Right renal pelvis (tissue), 4 donors: ENCODE measurements at regions not wholly inside any gene's neighbourhood (a gene's known extent, or its start where the extent isn't known, plus 50 kb on each side); places are given as distances from the start of the nearest gene placed in this dataset.
"Not testable (repeated sequence)": the region's sequence is repeated elsewhere in the genome, so short reads cannot be mapped to it uniquely, and the experiment has no call there.

ENCODE experiments used
- DNase-seq, 4 donors: peaks; one replicate each; pipeline ENCODE4 v3.0.0-alpha.2; 2013; ENCODE audit warnings: low read depth in 4 of 4, low spot score in 3 of 4, missing footprints in 1 of 4

DNA sequence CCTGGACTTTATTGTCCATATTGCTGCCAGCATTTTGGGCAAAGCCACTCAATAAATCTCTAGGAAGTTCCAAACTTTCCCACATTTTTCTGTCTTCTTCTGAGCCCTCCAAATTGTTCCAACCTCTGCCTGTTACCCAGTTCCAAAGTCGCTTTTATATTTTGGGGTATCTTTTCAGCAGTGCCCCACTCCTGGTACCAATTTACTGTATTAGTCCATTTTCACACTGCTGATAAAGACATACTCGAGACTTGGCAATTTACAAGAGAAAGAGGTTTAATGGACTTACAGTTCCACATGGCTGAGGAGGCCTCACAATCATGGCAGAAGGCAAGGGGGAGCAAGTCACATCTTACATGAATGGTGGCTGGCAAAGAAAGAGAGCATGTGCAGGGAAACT lies 53.4 kb downstream of the AHSP start:
- not testable (repeated sequence) for DNase-seq

DNA sequence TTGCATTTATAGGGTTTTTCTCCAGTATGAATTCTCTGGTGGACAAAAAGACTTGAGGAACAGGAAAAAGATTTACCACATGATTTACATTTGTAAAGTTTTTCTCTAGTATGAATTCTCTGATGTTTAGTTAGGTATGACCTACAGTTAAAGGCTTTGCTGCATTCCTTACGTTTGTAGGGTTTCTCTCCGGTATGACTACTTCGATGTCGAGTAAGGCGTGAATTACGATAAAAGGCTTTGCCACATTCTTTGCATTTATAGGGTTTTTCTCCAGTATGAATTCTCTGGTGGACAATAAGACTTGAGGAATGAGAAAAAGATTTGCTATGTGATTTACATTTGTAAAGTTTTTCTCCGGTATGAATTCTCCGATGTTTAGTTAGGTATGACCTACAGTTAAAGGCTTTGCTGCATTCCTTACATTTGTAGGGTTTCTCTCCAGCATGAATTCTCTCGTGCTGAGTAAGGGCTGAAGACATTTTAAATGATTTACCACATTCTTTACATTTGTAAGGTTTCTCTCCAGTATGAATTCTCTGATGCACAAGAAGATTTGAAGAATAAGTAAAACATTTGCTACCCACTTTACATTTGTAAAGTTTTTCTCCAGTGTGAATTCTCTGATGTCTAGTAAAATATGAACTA lies 74.2 kb downstream of the AHSP start:
- DNase-seq = not testable (repeated sequence)

DNA sequence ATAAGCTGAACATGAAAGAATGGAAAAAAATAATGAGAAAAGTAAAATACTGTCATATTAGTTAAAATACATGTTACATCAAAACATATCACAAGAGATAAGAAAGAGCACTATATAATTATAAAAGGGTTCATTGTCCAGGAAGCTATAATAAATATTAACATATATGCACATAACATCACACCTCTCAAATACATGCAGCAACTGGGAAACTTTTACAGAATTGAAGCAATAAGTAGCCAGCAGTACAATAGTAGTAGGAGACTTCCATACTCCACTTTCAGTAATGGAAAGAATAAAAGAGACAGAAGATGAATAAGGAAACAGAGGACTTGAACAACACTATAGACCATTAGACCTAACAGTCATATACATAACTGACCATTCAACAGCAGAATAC lies 90.4 kb downstream of the AHSP start:
- no peak for DNase-seq

DNA sequence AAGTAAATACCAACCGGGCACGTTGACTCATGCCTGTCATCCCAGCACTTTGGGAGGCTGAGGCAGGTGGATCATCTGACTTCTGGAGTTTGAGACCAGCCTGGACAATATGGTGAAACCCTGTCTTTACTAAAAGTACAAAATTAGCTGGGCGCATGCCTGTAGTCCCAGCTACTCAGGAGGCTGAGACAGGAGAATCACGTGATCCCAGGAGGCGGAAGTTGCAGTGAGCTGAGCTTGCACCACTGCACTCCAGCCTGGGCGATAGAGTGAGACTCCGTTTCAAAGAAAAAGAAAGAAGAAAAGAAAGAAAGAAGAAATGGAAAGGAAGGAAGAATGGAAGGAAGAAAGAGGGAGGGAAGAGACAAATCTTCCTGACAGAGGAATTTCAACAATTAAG lies 108.7 kb downstream of the AHSP start:
- no peak for DNase-seq

DNA sequence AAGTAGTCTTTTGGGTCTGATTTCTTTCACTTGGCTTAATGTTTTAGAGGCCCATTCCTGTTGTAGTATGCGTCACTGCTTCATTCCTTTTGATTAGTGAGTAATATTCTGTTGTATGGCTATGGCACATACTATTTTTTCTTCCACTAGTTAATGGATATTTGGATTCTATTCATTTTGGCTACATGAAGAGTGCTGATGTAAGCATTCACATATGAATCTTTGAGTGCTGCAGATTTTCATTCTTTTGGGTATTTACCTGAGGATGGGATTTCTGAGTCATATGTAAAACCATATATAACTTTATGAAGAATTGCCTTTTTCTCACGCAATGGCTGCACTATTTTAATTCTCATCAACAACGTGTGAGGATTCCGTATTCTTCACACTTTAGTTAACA lies 113.6 kb downstream of the AHSP start:
- DNase-seq = no peak

DNA sequence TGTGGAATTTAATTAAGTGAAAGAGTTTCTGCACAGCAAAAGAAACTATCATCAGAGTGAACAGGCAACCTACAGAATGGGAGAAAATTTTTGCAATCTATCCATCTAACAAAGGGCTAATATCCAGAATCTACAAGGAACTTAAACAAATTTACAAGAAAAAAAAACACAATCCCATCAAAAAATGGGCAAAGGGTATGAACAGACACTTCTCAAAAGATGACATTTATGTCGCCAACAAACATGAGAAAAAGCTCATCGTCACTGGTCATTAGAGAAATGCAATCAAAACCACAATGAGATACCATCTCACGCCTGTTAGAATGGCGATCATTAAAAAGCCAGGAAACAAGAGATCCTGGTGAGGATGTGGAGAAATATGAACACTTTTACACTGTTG lies 128.0 kb downstream of the AHSP start:
- DNase-seq = not testable (repeated sequence)

DNA sequence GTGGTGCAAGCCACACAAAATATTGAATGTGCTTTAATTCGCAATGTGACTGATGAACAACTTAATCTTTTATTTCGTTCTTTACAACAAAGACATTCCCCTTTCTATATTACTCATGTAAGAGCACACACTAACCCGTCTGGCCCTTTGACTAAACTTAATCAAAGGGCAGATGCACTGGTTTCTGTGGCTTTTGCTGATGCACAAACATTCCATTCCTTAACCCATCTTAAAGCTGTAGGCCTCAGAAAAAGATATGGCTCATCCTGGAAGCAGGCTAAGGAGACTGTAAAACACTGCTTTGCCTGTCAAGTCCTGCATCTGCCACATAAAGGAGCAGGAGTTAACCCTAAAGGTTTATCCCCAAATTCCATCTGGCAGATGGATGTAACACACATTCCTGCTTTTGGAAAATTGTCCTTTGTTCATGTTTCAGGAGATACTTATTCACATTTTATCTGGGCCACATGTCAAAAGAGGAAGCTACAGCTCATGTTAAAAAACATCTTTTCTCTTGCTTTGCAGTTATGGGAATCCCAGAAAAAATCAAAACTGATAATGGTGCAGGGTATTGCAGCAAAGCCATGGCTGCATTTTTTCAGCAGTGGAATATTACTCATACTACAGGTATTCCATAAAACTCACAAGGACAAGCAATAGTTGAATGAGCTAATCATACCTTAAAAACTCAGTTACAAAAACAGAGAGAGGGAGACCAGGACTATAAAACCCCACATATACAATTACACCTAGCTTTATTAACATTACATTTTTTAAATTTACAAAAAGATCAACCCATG lies 137.2 kb downstream of the AHSP start:
- DNase-seq = no peak

DNA sequence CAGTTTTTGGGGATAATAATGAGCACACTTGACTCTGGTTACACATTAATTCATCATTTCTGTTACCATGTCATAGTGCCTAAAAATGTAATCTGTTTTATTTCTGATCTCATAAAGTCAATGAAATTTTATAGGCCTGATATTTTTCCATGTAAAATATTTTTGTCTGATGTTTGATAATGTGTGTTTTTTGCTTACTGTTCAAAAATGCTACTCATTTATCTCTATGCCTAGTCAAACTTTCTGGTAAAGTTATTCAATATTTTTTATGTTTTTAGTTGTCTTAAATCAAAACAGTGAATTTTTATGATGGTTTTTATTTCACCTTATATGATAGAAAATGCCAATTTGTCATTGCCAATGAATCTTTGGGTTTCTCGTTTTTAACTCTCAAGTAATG lies 147.0 kb downstream of the AHSP start:
- no peak for DNase-seq

DNA sequence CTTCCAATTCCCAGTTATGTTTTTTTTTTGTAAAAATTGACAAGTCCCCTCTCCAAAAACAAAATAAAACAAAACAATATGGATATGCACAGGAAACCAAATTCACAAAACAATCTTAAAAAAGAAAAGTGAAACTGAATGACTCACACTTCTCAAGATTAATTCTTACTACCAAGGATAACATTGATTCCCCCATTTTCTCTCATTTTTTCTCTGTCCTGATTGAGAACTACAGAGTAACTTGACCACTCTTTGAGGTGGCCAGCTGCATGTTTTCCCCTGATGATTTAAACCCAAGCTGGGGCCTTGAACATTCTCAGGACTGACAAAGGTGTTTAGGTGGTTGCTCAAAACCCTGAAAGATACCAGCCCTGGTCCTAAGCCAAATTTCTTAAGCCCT lies 149.0 kb downstream of the AHSP start:
- DNase-seq = no peak

DNA sequence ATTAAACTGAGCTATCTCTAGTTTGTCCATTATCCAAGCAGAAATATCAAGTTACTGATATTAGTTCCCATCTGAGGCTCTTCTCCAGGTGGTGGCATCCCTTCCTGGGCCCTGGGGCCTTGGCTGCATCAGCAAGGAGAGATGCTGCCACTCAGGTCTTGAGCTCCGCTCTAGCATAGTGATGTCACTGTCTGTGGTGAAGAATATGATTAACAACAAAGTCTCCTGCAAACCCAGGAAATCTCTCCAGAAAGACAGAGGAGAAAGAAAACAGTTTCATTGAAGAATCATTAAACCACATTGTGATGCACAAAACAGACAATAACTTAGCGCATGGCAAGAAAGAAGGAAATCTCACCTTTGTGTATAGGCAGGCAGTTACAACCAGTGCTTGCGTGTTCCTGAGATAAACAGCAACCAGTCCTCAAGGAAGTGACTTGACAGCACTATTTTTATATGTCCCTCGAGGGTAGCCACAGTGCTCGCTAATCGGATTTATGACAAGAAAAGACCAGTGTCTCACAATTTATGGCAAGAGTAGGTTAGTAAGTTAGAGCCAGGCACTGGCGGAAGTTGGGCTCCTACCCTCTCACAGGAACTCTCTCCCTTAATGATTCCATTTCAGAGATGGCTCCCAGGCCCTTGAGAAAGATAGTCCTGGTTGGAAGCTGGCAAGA lies 151.1 kb downstream of the AHSP start:
- no peak for DNase-seq

DNA sequence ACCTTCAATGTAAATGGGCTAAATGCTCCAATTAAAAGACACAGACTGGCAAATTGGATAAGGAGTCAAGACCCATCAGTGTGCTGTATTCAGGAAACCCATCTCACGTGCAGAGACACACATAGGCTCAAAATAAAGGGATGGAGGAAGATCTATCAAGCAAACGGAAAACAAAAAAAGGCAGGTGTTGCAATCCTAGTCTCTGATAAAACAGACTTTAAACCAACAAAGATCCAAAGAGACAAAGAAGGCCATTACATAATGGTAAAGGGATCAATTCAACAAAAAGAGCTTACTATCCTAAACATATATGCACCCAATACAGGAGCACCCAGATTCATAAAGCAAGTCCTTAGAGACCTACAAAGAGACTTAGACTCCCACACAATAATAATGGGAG lies 161.6 kb downstream of the AHSP start:
- not testable (repeated sequence) for DNase-seq

DNA sequence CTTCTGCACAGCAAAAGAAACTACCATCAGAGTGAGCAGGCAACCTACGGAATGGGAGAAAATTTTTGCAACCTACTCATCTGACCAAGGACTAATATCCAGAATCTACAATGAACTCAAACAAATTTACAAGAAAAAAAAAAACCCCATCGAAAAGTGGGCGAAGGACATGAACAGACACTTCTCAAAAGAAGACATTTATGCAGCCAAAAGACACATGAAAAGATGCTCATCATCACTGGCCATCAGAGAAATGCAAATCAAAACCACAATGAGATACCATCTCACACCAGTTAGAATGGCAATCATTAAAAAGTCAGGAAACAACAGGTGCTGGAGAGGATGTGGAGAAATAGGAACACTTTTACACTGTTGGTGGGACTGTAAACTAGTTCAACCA lies 164.6 kb downstream of the AHSP start:
- DNase-seq = not testable (repeated sequence)

DNA sequence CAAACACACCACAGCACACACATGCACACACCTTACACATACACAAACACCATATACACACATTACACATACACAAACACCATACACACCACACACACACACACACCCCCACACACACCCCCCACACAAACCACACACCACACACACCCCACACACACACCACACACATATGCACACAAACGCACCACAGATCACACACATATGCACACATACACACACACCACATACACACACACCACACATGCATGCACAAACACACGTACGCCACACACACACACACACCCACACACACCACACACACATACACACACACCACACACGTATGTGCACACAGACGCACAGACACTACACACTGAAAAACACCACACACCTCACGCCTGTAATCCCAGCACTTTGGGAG lies 166.0 kb downstream of the AHSP start:
- DNase-seq = no peak

DNA sequence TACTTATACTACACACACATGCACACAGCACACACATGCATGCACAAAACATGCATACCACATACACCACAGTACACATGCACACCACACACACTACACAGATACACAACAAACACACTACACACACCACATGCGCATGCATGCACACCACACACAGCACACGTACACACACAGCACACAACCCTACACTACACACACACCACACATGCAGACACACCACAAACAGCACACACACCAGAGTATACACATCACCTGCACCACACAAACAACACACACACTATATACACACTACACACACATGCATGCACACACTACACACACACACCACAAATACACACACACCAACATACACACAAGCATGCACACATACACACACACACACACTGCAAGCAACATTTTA lies 166.8 kb downstream of the AHSP start:
- DNase-seq = no peak

DNA sequence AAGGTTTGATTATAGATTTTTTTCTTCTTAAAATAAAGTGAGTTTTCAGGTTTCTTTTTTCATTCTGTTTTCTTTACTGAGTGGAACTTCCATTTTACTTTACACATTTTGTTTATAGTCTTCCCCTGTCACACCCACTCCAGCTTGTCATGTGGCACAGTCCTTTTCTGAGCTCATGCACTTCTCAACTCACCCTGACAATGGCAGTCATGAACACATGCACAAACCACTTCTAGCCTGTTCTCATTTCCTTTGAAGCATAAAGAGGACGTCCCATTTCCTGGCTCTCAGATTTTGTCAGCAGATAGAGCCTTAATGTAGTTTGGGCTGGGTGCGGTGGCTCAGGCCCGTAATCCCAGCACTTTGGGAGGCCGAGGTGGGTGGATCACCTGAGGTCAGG lies 168.0 kb downstream of the AHSP start:
- no peak for DNase-seq

DNA sequence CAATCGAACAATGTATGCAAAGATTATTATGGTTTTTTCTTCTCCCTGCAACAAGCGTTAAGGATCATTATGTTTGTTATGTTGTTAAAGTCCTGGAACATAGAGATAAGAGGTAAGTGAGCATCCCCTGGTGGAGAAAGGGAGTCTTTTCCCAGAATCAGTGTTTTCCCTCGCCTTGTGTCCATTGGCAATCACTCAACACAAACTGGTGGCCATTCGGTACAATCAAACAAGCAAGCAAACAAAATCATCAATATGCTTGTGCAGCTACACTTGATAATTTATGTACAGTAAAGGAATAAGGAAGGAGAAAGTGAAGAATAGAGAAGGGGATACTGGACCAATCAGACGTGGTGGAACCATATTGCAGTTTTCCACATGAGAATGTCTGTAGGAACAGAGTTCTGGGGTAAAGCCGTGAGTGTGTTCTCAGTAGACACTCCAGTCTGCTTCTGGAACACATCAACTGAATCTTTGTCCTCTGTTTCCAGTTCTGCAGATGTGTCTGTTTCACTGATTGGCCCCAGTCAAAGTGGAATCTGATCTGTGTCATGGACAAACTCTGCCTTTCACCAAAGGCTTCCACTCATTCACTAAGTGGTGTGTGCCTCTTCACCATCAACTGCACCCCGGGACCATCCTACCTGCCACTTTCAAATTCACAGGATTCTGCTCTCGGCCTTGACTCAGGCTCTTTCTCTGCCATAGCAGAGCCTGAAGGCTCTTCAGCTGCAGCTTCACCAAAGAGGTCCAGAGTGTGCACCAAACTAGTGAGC lies 169.5 kb downstream of the AHSP start:
- peak in 1 of 4 donors; percentile 23 for DNase-seq

DNA sequence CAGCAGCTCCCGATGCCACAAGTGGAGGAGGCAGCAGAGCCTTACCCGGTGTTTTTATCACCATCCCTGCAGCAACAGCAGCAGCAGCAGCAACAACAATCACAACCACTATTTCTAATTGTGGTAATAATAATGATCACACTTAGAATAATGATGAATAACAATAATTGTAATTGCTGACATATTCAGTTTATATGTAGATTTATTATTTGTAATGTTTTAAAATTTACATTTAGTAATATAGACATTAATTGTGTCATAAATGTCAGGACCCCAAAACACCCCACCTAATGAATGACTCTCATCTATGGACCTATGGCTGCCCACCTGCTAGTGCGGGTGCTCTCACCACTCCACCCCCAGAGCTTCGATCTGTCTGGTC lies 170.0 kb downstream of the AHSP start:
- DNase-seq = no peak

DNA sequence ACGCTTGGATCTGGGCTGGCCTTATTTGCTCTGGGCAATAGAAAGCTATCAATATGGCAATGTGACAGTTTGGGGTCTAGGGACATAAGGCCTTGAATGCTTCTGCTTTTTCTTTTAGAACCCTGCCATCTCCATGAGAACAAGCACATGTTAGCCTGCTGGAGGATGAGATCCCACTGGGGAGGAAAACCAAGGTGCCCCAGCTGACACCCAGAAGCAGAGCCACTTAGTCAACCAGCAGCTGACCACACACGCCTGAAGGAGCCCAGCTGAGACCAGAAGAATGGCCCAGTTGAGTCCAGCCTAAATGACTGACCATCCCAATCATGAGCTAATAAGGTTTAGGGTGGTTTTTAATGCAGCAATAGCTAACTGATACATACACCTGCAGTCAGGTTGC lies 171.2 kb downstream of the AHSP start:
- no peak for DNase-seq

DNA sequence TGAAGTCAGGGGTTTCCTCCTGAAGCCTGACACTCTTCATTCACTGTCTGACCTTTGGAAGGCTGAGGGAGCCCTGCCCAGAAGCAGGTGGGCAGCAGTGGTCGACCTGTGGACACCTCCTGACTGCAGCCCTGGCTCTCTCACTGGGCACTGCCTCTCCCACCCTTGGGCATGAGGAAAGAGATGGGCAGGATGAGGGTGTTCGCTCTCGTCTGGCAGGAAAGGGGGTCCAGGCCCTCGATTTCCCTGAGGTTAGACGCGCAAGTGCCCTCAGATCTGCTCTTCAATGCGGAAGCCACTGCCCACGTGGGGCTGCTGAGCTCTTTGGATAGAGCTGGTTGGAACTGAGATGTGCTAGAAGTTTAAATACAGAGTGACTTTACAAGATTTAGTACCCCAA lies 171.9 kb downstream of the AHSP start:
- no peak for DNase-seq

DNA sequence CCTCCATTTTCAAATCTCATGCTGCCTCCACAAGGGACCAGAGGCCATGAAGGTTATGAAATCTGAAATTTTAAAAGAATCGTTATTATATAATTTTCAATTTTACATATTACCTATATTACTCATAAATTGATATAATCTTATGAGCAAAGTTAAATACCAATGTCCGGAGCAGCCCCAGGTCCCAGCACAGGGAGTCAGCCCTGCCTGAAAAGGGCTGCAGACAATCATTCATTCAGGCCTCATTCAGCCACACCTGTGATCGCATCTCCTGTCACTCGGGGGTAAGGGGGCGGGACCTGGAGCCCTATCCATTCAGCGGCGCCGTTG lies 172.5 kb downstream of the AHSP start:
- DNase-seq = peak in 1 of 4 donors; percentile 63
